Colon (tissue), 2 donors: ENCODE measurements at regions not wholly inside any gene's neighbourhood (a gene's known extent, or its start where the extent isn't known, plus 50 kb on each side); places are given as distances from the start of the nearest gene placed in this dataset.

ENCODE experiments used
- FAIRE-seq: peaks from 2 replicates; lab custom pipeline; 2012; peaks lifted over from hg19 to GRCh38; lab: Jason Lieb, UNC
- donor health status: control.
- donor health status: control.

DNA sequence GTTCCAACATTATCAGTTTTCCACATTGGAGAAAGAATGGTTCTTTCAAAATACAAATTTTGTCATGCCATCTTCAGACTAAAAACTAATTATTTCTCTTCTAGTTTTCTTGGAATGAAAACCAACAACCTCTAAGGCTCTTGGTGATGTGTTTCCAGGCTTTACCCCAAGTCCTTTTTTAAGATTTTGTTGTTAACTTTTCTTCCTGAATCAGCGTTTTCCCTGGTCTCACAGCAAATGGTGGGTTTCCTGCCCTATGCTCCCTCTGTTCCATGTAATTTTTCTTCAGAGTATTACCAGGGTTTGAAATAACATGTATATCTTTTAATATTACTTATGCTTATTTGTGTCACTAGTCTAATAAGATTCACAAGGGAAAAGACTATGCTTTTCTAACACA lies 1311.9 kb downstream of the LRFN5 start:
- no peak for FAIRE-seq

DNA sequence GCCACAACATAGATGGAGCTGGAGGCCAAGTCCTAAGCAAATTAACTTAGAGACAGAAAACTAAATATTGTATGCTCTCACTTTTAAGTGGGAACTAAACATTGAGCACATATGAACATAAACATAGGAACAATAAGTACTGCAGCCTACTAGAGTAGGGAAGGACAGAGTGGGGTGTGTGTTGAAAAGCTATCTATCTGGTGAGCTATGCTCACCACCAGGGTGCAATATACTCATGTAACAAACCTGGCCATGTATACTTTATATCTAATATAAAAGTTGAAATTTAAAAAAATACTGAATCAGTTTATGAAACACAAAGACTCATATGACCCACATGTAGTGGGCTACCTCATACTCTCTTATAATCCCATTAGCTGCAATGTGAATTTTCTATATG lies 1305.0 kb downstream of the LRFN5 start:
- no peak for FAIRE-seq

DNA sequence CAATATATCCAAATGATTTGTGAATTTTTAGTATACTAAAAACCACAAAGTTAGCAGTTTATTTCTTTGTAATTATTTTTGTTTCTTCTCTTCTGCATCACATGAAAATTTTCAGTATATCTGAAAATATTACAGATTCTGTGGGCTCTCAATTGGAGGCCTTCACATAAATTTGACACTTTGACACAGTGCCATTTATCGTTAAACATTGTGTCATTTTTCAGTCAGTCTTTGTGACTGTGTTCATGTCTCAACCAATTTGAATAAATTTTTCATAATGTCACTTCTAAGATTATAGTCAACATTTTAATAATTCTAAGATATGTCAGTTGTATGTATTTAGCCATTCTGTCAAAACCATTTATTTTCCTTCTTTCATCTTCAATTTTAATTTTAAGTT lies 1303.0 kb downstream of the LRFN5 start:
- FAIRE-seq = no peak

DNA sequence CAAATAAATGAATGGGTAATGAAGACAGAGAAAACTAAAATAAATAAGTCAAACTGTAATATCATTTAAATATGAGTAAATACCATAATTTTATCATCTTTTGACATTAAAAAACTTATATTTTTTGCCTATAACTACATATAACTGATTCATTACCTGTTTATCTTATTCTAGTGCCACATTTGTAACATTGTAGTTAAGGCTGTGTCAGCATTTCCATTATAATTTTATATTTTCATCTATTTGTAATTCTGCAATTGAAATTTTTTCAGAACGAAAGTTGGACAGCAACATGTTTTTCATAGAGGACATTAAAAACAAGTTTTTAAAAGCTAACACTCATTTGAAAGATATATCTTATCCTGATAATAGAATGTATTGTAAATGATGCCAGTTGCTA lies 1286.5 kb downstream of the LRFN5 start:
- no peak for FAIRE-seq

DNA sequence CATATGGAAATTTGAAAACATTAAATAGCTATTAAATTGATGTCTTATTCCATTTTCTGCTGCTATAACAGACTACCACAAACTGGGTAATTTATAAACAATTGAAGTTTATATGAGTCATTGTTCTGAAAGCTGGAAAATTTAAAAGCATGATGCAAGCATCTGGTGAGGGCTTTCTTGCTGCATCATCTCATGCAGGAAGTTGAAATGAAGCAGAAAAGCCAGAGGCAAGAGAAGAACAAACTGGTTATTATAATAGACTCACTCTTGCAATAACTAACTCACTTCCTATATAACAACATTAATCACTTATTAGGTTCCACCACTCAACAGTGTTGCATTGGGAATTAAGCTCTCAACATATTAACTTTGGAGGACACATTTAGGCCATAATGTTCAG lies 1277.4 kb downstream of the LRFN5 start:
- FAIRE-seq = no peak

DNA sequence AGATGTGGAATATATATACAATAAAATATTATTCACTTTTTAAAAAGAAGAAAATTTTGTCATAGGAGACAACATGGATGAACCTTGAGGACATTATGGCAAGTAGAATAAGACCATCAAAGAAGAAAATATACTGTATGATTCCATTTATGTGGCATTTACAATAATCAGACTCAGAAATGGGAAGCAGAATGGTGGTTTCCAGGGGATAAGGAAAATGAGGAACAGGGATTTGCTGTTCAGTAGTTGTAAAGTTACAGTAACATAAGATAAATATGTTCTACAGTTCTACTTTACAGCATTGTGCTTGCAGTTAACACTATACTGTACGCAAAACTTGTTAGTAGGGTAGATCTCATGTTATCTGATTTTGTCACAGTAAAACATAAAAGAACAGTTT lies 1271.0 kb downstream of the LRFN5 start:
- no peak for FAIRE-seq

DNA sequence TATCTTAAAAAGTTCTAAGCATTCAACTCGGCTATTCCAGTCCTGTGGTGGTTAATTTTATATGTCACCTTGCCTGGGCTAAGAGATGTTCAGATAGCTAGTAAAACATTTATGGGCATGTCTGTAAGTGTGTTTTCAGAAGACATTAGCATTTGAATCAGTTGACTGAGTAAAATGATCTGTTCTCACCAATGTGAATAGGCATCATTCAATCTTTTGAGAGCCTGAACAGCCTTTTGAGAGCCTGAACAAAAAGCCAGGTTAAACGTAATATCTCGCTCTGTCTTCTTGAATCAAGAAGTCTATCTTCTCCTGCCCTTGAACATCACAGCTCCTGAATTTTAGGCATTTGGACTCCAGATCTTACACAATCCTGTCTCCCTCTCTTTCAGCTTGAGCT lies 1266.1 kb downstream of the LRFN5 start:
- FAIRE-seq = no peak

DNA sequence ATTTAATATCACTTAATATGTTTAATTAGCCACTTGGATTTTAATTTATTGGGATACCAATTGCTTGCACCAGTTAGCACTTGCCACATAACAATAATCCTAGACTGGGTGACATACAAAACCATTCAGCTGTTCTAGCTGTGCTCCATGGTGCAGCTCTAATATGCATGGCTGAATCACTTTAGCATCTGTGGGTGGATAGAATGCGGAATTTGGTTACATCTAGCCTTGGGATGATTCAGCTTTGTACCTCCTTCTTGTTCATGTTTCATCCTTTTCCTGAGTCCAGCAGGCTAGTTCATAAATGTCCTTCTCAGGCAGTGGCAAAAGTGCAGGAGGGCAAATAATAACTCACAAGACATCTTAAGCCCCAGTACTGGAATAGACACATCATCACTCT lies 1263.0 kb downstream of the LRFN5 start:
- no peak for FAIRE-seq

DNA sequence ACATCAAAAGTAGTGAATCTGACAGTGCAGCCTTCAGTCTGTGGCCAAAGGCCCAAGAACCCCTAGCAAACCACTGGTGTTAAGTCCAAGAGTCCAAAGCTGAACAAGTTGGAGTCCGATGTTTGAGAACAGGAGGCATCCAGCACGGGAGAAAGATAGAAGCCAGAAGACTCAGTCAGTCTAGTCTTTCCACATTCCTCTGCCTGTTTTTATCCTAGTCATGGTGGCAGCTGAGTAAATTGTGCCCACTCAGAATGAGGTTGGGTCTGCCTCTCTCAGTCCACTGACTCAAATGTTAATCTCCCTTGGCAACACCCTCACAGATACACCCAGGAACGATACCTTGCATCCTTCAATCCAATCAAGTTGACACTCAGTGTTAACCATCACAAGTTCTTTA lies 1255.4 kb downstream of the LRFN5 start:
- FAIRE-seq = no peak

DNA sequence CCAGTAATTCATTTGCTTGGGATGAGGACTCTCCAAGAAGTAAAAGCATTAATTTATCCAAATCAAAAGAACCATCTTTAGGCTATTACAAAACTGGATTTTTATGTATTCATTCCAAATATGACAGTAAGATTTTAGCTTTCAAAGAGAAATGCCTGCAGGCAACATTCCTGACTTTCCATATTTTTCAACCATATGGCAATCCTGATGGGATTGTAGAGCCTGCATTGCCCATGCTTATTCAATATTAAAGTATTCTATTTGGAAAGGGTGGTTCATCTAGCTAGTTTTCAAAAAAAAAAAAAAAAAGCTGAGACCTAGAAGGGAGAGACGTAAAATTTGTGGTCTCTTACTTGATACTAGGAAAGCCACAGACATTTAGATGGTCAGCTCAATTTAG lies 1253.7 kb downstream of the LRFN5 start:
- no peak for FAIRE-seq

DNA sequence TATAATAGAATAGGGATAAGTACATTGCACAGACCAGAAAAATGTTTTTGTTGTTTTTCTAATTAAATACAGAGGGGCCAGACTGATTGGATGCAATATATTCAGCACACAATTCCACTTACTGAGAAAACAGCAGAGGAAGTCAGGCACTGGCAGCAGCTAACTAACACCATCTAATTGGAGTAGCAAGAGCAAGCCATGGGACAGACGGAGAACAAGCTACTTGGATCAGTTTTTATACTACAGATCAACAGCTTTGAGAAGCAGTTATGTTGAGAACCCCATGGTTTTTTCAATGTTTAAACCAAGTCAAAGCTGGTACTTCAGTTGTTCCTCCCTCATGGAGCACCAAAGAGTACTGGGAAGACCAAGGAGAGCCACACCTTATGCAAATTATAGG lies 1249.4 kb downstream of the LRFN5 start:
- no peak for FAIRE-seq

DNA sequence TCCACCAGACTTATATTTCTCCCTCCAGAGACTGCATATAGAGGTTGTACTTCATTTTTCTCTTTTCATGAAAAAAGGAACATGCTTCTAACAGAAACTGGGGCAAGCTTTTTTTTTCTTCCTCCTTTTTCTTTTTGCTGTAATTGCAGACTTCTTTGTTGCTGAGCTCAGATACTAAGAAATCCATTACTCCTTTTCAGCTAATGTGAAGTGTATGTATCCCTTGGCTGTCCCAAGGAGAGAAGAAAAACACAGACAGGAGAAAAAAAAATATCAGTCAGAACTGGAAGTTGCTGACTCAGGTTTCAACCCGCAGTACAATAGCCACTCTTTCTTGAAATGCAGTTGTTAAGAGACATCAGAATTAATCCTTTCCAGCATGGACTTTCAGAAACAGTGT lies 1248.4 kb downstream of the LRFN5 start:
- FAIRE-seq = no peak

DNA sequence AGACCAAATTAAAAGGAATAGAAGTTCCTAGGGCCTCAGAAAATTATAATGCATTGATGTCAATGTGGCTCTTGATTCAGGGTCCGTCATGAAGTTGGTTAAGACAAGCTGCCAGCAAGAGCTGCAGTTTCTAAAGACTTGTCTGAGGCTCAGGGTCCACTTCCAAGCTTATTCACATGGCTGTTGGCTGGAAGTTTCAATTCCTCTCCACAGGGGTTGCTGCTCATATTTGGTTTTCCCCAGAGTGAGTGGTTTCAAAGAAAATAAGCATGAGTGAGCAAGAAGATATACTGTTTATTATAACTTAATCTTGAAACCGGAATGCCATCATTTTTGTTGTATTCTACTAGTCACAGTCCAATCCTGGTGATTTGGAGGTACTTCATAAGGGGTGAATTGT lies 1247.4 kb downstream of the LRFN5 start:
- no peak for FAIRE-seq

DNA sequence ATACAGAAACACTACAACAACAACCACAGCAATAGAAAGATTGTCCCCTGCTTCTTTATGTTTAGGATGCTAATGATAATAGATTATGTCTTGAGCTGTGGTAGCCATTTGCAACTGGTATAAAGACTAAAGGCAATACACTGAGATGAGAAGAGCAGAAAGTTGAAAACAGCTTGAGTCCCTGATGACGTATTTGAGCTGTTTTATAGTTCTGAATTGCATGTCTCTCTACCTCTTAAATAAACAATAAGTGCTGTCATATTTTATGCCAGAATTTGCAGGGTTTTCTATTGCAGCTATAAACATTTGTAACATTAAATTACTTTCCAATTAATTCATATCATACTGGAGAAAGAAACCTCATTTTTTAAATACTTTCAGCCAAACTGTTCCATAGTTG lies 1242.0 kb downstream of the LRFN5 start:
- no peak for FAIRE-seq

DNA sequence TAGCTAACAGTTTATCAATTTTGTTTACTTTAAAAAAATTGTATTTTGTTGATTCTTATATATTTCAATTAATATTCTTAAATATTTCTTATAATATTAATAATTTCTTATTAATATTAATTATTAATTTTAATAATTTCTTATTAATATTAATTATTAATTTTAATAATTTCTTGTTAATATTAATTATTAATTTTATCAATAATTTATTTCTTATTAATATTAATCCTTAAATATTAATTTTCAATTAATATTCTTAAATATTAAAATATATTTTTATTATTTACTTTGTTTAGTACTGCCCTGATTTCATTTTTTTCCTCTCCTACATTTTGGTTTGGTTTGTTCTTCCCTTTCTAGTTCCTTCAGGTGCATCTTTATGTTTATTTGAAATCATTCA lies 1208.1 kb downstream of the LRFN5 start:
- peak; percentile 99 for FAIRE-seq

DNA sequence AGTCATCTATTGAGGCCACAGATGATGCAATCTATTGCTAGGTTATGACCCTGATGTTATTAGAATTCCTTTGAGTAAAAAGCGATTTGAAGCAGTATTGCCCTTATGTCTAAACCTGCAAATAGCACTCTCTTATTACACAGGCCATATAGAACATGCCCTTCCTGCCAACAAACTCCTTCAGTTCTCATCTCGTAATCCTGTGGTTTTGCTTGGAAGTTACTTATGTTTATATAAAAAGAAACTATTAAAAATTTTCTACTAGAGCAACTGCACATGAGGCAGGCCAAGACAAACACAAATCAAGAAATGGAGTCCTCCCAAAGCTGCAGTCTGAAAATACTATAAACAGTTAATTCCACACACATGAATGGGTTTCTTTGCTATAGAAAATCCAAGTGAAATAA lies 1200.2 kb downstream of the LRFN5 start:
- no peak for FAIRE-seq

DNA sequence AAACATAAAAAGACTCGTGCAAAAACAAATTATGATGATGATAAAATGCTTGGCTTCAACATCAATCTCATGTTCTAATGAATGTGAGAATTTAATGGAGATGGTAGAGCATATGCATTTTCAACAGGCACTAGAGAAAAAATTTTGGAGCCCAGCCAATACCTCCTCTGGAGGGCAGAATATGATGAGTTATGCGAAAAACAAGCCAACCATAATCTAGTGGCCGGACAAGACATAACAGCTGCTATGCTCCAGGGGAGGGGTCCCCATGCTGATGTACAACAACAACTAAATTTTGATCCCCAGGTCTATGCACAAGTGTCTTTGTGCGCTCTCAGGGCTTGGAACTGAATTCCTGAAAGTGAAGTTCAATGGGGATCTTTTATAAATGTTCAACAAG lies 1197.5 kb downstream of the LRFN5 start:
- no peak for FAIRE-seq

DNA sequence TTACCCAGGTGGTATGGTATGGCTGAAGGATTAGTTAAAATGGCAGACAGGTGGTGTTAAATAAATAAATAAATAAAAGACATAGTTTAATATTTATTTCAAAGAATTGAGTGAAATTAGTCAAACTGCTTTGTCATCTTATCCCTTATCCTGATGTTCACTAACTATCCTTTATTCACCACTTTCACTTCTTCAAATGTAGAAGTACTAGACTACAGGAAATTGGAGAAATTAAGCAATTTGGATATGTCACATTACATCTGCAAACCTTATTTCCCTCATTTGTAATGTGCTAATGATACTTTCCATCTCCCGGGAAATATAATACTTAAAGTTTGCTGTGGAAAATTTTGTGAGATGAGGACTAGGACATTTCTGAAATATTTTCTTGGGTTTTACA lies 1195.7 kb downstream of the LRFN5 start:
- no peak for FAIRE-seq

DNA sequence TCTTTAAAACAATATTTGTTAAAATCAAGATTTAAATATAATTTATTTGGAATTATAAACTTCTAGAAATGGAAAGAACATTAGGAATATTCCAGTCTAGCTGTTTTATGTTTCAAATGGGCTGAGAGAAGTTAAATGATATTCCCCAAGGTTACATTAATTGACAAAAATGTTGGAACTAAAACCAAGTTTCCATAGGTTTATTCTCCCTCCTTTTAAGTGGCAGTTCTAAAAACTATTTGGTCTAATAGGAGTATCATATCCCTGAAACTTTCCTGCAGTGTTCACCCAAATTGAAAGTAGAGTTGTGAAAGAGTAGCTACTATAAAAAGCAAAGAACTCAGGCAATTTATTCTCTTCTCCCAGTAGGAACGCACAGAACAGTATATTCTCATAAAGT lies 1185.5 kb downstream of the LRFN5 start:
- FAIRE-seq = no peak

DNA sequence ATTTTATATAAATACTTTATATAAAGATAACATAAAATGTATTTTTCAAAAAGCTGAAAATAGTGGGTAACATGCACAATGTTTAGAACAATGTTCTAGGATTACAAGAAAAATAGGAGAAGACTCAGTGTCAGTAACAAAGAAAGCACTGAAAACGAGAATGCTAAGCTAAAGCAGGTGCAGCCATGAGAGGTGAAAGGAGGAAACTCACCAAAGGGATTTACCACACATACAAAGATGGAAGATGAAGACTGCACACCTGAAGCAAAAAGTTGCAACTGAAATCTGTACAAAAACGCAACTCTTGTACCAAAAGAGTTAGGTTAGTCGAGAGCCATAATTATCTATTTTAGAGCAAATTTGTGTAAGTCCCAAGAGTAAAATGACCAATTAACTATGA lies 1176.1 kb downstream of the LRFN5 start:
- no peak for FAIRE-seq

DNA sequence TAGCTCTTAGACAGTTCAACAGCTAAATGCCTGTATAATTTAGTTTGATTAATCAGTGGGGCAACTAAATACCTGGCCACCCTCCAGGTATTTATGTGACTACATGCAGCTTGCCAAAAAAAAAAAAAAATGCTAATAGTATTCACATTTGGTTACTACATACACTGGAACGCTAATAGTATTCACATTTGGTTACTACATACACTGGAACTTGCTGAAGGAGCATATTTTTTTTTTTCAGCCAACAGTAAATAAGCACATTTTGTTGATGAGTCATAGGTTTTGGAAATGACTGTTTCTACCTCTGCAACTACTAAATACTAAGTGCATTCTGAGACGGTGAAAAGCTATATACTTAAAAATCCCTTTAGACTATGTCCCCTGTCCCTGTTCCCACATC lies 1172.3 kb downstream of the LRFN5 start:
- no peak for FAIRE-seq

DNA sequence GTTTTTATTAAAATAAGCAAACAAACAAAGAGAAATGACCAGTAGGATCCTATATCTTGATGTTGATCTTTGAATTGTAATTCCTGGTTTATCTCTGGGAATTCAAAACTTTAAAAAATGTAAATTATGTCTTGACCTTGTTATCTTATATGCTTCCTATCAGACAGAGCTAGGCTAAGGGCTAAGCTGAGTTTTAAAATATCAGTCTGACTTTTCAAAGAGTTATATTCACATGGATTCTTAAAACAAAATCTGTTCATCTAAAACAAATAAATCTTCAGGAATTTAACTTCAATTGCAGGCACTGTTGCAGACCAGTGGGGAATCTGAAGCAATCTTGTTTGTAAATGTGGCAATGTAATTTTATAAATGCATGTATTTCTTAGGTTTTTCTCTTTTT lies 1144.1 kb downstream of the LRFN5 start:
- no peak for FAIRE-seq

DNA sequence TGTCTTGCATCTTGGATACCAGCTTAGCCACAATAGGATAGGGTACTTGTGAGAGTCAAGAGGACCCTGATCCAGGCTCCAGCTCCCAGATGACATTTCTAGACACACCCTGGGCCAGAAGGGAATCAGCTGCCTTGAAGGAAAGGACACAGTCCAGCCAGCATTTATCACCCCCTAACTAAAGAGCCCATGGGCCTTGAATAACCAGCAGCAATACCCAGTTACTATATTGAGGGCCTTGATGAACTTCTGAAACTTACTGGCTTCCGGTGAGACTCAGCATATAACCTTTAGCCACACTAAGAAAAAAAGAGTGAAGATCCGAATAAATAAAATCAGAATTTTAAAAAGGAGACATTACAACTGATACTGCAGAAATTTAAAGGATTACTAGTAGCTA lies 1135.4 kb downstream of the LRFN5 start:
- no peak for FAIRE-seq

DNA sequence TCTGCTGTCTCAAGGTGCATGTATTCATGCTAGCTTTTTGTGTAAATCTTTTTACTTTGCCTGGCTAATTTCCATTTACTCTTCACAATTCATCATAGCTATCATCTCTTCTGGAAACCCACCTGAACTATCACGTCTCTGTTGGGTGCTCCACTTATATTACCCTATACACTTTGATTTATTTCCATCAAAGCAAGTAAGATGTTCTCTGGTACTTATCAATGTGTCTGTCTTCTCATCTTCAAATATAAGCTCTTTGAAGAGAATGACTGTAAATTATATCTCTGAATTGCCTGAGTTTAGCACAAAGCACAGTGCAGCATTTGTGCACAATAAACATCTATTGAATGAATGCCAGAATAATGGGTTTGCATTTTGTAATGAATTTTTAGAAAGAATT lies 1129.7 kb downstream of the LRFN5 start:
- FAIRE-seq = no peak

DNA sequence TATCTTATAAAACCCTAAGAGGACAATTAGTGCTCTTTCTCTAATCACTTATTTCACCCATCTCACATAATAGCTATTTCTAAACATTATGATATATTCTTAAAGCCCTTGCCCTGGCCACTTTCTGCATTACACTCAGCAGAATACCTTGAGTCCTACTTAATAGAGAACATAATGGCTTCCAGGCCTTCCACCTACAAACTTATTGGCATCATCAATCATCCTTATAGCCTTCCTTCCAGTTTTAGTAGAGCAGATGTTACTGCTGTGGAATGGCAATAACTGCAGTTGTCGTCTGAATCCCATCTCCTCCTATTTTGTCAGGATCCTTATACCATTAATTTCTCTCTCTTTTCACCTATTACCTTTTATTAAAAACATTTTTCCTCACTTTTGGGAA lies 1127.4 kb downstream of the LRFN5 start:
- FAIRE-seq = no peak

DNA sequence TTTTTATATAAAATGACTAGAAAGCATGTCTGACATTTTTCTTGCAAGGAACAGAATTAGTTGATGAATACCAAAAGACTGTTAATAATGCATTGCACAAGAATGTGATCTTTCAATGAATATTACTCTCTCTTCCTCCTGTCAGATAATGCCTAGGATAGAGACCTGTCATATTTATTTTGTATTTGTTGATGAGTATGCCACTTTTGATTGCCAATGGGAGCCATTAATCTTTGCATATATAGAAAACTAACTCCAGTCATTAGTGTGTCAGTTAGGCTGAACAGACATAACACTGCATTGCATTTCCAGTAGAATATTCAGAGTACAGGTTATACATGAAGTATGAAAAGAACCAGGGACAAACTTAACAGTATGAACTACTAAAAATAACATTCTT lies 1125.3 kb downstream of the LRFN5 start:
- FAIRE-seq = no peak
